ENCODE measurements at regions not wholly inside any gene's neighbourhood (a gene's known extent, or its start where the extent isn't known, plus 50 kb on each side); places are given as distances from the start of the nearest gene placed in this dataset.

DNA sequence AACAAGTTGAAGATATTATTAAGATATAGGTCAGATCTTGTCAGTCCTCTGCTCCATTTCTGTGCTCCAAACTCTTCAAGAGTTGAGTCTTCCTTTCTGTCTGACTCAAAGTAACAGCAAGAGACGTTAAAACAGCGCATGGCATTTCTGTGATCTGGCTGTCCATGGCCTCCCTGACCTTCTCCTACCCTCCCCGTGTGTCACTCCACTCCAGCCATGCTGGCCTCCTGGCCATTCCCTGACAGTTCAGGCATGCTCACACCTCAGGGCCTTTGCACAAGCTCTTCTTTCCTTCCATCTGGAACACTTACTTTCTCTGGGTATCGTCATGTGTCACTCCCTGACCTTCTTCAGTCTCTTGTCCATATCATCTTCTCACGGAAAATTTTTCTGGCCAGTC, 229.0 kb downstream of the CENPF start:
- TF ChIP-seq, protein P1, sequence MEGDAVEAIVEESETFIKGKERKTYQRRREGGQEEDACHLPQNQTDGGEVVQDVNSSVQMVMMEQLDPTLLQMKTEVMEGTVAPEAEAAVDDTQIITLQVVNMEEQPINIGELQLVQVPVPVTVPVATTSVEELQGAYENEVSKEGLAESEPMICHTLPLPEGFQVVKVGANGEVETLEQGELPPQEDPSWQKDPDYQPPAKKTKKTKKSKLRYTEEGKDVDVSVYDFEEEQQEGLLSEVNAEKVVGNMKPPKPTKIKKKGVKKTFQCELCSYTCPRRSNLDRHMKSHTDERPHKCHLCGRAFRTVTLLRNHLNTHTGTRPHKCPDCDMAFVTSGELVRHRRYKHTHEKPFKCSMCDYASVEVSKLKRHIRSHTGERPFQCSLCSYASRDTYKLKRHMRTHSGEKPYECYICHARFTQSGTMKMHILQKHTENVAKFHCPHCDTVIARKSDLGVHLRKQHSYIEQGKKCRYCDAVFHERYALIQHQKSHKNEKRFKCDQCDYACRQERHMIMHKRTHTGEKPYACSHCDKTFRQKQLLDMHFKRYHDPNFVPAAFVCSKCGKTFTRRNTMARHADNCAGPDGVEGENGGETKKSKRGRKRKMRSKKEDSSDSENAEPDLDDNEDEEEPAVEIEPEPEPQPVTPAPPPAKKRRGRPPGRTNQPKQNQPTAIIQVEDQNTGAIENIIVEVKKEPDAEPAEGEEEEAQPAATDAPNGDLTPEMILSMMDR (IDR thresholded peaks at IDR 0.05; ENCODE audit: insufficient read depth, low read length), result no peak
- no peak for TF ChIP-seq POLR2AphosphoS5 (IDR thresholded peaks at IDR 0.05; ENCODE audit: low read depth)
- no peak for TF ChIP-seq SPI1 (IDR thresholded peaks at IDR 0.05; ENCODE audit: borderline replicate concordance, low read depth)
- TF ChIP-seq GABPA (IDR thresholded peaks at IDR 0.05; ENCODE audit: low read depth), result no peak
- TF ChIP-seq, protein P2, sequence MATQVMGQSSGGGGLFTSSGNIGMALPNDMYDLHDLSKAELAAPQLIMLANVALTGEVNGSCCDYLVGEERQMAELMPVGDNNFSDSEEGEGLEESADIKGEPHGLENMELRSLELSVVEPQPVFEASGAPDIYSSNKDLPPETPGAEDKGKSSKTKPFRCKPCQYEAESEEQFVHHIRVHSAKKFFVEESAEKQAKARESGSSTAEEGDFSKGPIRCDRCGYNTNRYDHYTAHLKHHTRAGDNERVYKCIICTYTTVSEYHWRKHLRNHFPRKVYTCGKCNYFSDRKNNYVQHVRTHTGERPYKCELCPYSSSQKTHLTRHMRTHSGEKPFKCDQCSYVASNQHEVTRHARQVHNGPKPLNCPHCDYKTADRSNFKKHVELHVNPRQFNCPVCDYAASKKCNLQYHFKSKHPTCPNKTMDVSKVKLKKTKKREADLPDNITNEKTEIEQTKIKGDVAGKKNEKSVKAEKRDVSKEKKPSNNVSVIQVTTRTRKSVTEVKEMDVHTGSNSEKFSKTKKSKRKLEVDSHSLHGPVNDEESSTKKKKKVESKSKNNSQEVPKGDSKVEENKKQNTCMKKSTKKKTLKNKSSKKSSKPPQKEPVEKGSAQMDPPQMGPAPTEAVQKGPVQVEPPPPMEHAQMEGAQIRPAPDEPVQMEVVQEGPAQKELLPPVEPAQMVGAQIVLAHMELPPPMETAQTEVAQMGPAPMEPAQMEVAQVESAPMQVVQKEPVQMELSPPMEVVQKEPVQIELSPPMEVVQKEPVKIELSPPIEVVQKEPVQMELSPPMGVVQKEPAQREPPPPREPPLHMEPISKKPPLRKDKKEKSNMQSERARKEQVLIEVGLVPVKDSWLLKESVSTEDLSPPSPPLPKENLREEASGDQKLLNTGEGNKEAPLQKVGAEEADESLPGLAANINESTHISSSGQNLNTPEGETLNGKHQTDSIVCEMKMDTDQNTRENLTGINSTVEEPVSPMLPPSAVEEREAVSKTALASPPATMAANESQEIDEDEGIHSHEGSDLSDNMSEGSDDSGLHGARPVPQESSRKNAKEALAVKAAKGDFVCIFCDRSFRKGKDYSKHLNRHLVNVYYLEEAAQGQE (IDR thresholded peaks at IDR 0.05; ENCODE audit: insufficient replicate concordance, low read depth), result no peak
- no peak overlapping the region for H3K4me3 ChIP-seq (replicated peaks; ENCODE audit: insufficient read depth, low read length)
- H3K27ac ChIP-seq (replicated peaks), result no peak overlapping the region
- no peak for DNase-seq (ENCODE audit: low read depth in 1 of 2, low spot score in 1 of 2)
- no peaks in the 10 kb centered on the region for H3K27me3 ChIP-seq (ENCODE audit: insufficient read depth, poor library complexity, severe bottlenecking)

DNA sequence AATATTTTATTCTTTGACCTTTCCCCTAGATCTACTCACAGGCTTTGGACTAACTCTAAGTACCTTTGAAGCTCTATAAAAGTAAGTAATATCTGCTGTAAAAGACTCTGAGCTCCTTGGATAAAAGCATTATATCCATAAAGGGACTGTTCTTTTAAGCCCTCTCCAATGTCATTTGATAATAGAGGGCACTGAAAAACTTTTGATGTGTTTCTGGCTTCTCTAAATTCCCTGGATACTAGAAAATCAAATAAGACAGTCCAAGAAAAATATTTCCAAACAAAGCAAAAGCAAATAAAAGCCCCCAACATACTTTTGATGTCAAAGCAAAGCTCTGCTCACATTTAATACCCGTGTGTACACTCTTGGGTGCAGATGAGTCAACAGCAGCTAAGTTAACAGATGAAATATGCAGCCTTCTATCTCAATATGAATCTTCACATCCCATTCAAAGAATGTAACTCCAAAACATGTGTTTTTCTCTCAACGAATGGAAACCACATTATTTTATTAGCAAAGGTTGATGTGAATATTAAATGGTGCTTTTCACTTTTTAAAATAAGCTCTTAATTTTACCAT, 230.3 kb downstream of the CENPF start:
- no peak overlapping the region for H3K4me3 ChIP-seq (replicated peaks; ENCODE audit: insufficient read depth, low read length)
- no peak overlapping the region for H3K27ac ChIP-seq (replicated peaks)
- no peaks in the 10 kb centered on the region for H3K27me3 ChIP-seq (ENCODE audit: insufficient read depth, poor library complexity, severe bottlenecking)
- no peak for DNase-seq (ENCODE audit: low read depth in 1 of 2, low spot score in 1 of 2)
- TF ChIP-seq GABPA (IDR thresholded peaks at IDR 0.05; ENCODE audit: low read depth) (no peak), SPI1 (IDR thresholded peaks at IDR 0.05; ENCODE audit: borderline replicate concordance, low read depth) (no peak), POLR2AphosphoS5 (IDR thresholded peaks at IDR 0.05; ENCODE audit: low read depth) (no peak)
- TF ChIP-seq, protein P2 (IDR thresholded peaks at IDR 0.05; ENCODE audit: insufficient replicate concordance, low read depth), result no peak
- TF ChIP-seq, protein P1 (IDR thresholded peaks at IDR 0.05; ENCODE audit: insufficient read depth, low read length), result no peak

DNA sequence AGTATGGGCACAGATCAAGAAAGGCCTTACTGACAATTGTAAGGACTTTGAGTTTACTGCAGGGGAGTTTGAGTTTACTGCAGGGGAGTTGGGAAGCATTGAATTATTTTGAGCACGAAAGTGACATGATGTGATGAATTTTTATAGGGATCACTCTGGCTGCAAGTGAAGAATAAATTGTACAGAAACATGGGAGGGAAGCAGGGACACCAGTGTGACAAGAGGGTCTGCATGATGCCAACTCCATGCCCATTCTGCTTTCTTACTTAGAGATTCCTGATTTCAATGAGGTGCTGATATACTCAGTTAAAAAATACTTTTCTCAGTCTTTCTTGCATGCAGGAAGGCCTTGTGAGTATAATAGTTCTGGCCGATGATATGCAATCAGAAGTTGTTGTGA, 234.4 kb downstream of the CENPF start:
- TF ChIP-seq, protein P2 (IDR thresholded peaks at IDR 0.05; ENCODE audit: insufficient replicate concordance, low read depth), result no peak
- no peak for TF ChIP-seq GABPA (IDR thresholded peaks at IDR 0.05; ENCODE audit: low read depth)
- Histone ChIP-seq H3K27me3 (ENCODE audit: insufficient read depth, poor library complexity, severe bottlenecking) (peaks cover under 1% of the 10 kb centered on the region), H3K27ac (replicated peaks) (no peak overlapping the region), H3K4me3 (replicated peaks; ENCODE audit: insufficient read depth, low read length) (no peak overlapping the region)
- DNase-seq (ENCODE audit: low read depth in 1 of 2, low spot score in 1 of 2), result no peak

Data from HL-60 (cell line).